ACC112 (cell line): ENCODE measurements at regions not wholly inside any gene's neighbourhood (a gene's known extent, or its start where the extent isn't known, plus 50 kb on each side); places are given as distances from the start of the nearest gene placed in this dataset.
"Not testable (repeated sequence)": the region's sequence is repeated elsewhere in the genome, so short reads cannot be mapped to it uniquely, and the experiment has no call there.

Experiments used
- H2AFZ ChIP-seq: fragments of 200-600 bp; sonication (generic); one replicate; pipeline ENCODE4 v1.6.0; 2017; ENCODE audit warnings: antibody characterized with exemption, low read length; ENCODE audit not compliant: unreplicated experiment
- H3K27ac ChIP-seq: fragments of 200-600 bp; sonication (generic); 2 replicates; pipeline ENCODE4 v1.5.1; 2014; ENCODE audit warnings: low read depth, mild to moderate bottlenecking, antibody characterized with exemption, low read length, moderate library complexity
- H3K27me3 ChIP-seq: fragments of 200-600 bp; sonication (generic); 2 replicates; pipeline ENCODE4 v1.6.1; 2014; ENCODE audit warnings: mild to moderate bottlenecking, antibody characterized with exemption, low read length, moderate library complexity, mixed read lengths; ENCODE audit not compliant: insufficient read depth
- H3K36me3 ChIP-seq: fragments of 200-600 bp; sonication (generic); 2 replicates; pipeline ENCODE4 v1.6.1; 2016; ENCODE audit warnings: mild to moderate bottlenecking, antibody characterized with exemption, low read length, moderate library complexity, mixed read lengths; ENCODE audit not compliant: insufficient read depth
- H3K4me1 ChIP-seq: fragments of 200-600 bp; sonication (generic); one replicate; pipeline ENCODE4 v1.6.1; 2016; ENCODE audit warnings: low read length, mixed read lengths; ENCODE audit not compliant: insufficient read depth, unreplicated experiment, control insufficient read depth
- H3K4me3 ChIP-seq: fragments of 200-600 bp; sonication (generic); 2 replicates; pipeline ENCODE4 v1.5.1; 2014; ENCODE audit warnings: mild to moderate bottlenecking, low read depth, low read length
- H3K79me2 ChIP-seq: fragments of 200-600 bp; sonication (generic); one replicate; pipeline ENCODE4 v1.6.0; 2016; ENCODE audit warnings: low read length; ENCODE audit not compliant: control insufficient read depth, unreplicated experiment, insufficient read depth

- H3K27ac ChIP-seq, H3K36me3 ChIP-seq, H3K79me2 ChIP-seq, H2AFZ ChIP-seq, H3K4me1 ChIP-seq, H3K4me3 ChIP-seq: not testable (repeated sequence)
- H3K27me3 ChIP-seq: peaks cover 44% of the 10 kb centered on the region
Measured at GRCh38 chr10:78444741-78445140, 411.1 kb downstream of the RPS24 start.

GRCh38 chr10:78445308-78445707, 411.6 kb downstream of the RPS24 start:
- Histone ChIP-seq H3K4me3 (no peak overlapping the region), H3K27ac (no peak overlapping the region), H3K36me3 (no peaks in the 10 kb centered on the region), H3K4me1 (peaks cover 6% of the 10 kb centered on the region), H3K79me2 (no peaks in the 10 kb centered on the region), H3K27me3 (peaks cover 49% of the 10 kb centered on the region), H2AFZ (no peak overlapping the region)

DNA sequence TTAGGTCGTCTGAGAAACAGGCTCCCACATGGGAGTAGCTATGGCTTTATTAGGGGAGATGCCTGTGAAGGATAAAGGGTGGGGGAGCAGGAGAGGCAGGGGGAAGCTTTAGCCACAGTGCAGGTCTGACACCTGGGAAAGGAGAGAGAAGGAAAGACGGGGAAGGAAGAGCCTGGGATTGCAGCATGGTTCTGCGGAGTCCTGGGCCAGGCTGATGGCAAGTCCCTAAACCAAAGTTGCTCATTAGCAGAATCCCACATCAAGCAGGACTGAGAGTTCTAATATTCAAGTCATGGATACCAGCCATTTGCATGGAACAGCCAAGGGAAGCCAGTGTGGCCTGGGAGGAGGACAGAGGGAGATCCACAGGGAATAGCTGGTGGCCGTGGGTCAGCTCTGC, 414.8 kb downstream of the RPS24 start:
- Histone ChIP-seq H3K27ac (no peak overlapping the region), H3K79me2 (no peaks in the 10 kb centered on the region), H2AFZ (no peak overlapping the region), H3K36me3 (no peaks in the 10 kb centered on the region), H3K27me3 (peaks cover 77% of the 10 kb centered on the region), H3K4me1 (peaks cover 6% of the 10 kb centered on the region), H3K4me3 (no peak overlapping the region)

DNA sequence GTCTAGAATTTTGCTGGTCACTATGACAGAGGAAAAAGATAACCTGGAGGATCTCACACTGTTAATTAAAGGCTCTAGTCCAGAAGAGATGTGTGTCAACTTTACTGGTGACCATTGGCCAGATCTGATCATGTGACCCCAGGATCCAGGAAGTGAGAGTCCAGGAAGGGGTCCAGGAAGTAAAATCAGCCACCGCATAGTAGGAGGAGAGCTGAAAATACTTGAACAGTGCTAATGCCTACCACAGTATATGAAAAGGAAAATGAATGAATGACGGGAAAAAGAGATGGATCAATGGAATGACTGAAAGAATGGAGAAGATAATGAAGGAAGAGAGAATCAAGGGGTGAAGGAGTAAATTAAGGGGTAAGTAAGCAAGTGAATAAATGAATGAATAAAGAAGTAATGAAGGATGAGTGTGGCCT, 415.3 kb downstream of the RPS24 start:
- H3K4me3 ChIP-seq: no peak overlapping the region
- H3K4me1 ChIP-seq: peaks cover 6% of the 10 kb centered on the region
- peaks cover 82% of the 10 kb centered on the region for H3K27me3 ChIP-seq
- H3K36me3 ChIP-seq: no peaks in the 10 kb centered on the region
- H2AFZ ChIP-seq: no peak overlapping the region
- no peak overlapping the region for H3K27ac ChIP-seq
- no peaks in the 10 kb centered on the region for H3K79me2 ChIP-seq

DNA sequence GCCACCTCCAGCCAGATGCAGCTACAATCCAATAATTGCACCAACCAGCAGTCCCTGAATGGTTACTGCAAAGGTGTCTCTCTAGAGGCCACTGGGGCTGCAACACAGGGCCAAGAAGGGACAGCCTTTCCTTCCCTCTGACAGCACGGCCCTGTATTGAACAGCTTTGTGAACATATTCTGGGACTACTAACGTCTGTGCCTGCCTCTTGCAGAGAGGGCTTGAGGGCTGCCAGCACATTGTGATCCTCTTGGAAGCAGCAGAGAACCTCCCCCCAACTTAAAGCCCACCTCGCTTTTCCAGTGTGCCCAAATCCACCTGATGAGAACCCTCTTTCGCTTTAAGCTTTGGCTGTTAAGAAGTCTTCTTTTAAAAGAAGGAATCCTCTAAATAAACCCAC, 415.9 kb downstream of the RPS24 start:
- Histone ChIP-seq H3K4me1 (peaks cover 6% of the 10 kb centered on the region), H2AFZ (no peak overlapping the region), H3K79me2 (no peaks in the 10 kb centered on the region), H3K36me3 (no peaks in the 10 kb centered on the region), H3K27me3 (peaks cover 83% of the 10 kb centered on the region), H3K27ac (no peak overlapping the region), H3K4me3 (no peak overlapping the region)

GRCh38 chr10:78450239-78450638, 416.6 kb downstream of the RPS24 start:
- Histone ChIP-seq H3K36me3 (no peaks in the 10 kb centered on the region), H3K79me2 (no peaks in the 10 kb centered on the region), H2AFZ (no peak overlapping the region), H3K4me3 (no peak overlapping the region), H3K4me1 (peaks cover 6% of the 10 kb centered on the region), H3K27me3 (peaks cover 83% of the 10 kb centered on the region), H3K27ac (no peak overlapping the region)

DNA sequence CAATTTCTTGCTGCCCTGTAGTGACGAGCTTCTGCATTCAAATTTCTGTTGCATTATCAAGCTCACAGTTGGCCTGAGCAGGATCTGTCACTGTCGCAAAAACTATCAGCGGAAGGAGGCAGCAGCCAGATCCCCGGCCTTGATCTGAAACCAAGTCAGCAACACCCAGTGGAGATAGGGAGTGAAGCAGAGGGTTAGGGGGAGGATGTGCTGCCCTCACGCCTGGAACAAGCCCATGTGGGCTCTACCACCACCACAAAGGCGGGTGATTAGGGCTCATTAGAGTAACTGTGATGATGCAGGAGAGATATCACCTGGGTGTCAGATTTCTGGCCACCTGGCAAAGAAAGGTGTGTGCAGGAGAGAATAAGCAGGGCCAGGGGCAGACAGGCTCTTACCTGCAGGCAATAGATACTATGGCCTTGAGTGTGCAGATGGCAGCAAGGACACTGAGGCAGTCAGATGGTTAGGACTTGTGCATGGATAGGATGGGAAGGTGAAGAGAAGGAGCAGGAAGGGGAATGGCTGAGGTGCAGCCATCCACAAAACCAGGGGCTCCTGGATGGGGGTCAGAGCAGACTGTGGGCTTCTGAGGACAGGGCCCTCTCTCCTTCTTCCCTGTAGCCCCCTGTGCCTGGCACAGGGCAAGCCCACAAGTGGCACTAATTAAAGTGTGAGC, 417.3 kb downstream of the RPS24 start:
- Histone ChIP-seq H3K27ac (no peak overlapping the region), H3K79me2 (no peaks in the 10 kb centered on the region), H2AFZ (no peak overlapping the region), H3K27me3 (peaks cover 81% of the 10 kb centered on the region), H3K36me3 (no peaks in the 10 kb centered on the region), H3K4me1 (peaks cover 6% of the 10 kb centered on the region), H3K4me3 (no peak overlapping the region)

- Histone ChIP-seq H3K4me3 (no peak overlapping the region), H3K27me3 (peaks cover 80% of the 10 kb centered on the region), H3K4me1 (peaks cover under 1% of the 10 kb centered on the region), H3K79me2 (no peaks in the 10 kb centered on the region), H3K27ac (no peak overlapping the region), H2AFZ (no peak overlapping the region), H3K36me3 (no peaks in the 10 kb centered on the region)
Measured at GRCh38 chr10:78451592-78451991, 417.9 kb downstream of the RPS24 start.

GRCh38 chr10:78454123-78454645, 420.5 kb downstream of the RPS24 start:
- H3K4me3 ChIP-seq: no peak overlapping the region
- no peak overlapping the region for H3K27ac ChIP-seq
- no peak overlapping the region for H2AFZ ChIP-seq
- H3K36me3 ChIP-seq: no peaks in the 10 kb centered on the region
- peaks cover 60% of the 10 kb centered on the region for H3K27me3 ChIP-seq
- no peaks in the 10 kb centered on the region for H3K79me2 ChIP-seq
- H3K4me1 ChIP-seq: peaks cover 22% of the 10 kb centered on the region

DNA sequence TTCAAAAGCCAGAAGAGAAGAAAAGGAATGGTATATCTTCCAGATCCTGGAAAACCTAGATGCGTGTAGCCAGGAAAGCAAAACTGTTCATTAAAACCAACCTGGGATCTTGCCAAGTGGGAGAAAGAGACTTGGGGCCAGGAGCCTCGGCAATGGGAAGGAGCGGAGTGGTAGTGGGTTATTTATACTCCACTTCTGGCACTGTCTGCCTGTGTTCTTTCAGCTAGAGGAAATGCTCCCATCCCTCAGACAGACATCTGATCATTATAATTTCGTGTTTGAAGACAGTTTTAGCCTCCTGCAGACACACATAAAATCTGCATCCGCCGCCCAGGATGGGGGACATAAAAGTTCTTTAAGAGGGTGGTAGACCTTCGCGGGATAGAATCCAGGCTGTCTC, 421.6 kb downstream of the RPS24 start:
- H3K4me1 ChIP-seq: peaks cover 29% of the 10 kb centered on the region
- no peaks in the 10 kb centered on the region for H3K36me3 ChIP-seq
- no peak overlapping the region for H3K27ac ChIP-seq
- H3K79me2 ChIP-seq: no peaks in the 10 kb centered on the region
- no peak overlapping the region for H2AFZ ChIP-seq
- H3K4me3 ChIP-seq: no peak overlapping the region
- peaks cover 51% of the 10 kb centered on the region for H3K27me3 ChIP-seq

DNA sequence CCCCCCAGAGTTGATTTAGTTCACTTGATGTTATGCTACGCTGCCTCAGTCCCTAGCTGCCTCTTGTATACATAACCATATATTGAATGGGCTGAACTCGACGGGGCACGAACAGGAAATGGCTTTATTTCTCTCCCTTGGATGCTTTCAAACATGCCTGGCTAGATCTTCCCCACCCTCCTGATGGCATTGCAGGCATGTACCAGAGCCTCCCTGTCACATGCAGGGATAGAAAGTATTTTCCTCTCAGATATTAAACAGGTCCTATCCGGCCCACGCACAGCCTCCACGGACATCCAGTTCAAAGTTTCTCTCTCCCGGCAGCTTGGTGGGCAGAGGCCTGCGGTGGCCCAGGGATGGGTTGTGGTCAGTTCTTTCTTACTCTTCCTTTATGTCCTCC, 422.1 kb downstream of the RPS24 start:
- Histone ChIP-seq H3K36me3 (no peaks in the 10 kb centered on the region), H3K27ac (no peak overlapping the region), H2AFZ (no peak overlapping the region)

More for the DNA sequence above, 422.1 kb downstream of the RPS24 start:
- Histone ChIP-seq H3K79me2 (no peaks in the 10 kb centered on the region), H3K4me1 (peaks cover 29% of the 10 kb centered on the region), H3K27me3 (peaks cover 48% of the 10 kb centered on the region), H3K4me3 (no peak overlapping the region)
